ENCODE measurements at regions not wholly inside any gene's neighbourhood (a gene's known extent, or its start where the extent isn't known, plus 50 kb on each side); places are given as distances from the start of the nearest gene placed in this dataset.

GRCh38 chr3:82467051-82467450 is 705.6 kb upstream of the GBE1 start:
- POLR2A ChIA-PET, result no interaction called here
- BruUV-seq (replicated peaks), result no TSS peak

More at GRCh38 chr3:82467051-82467450, 705.6 kb upstream of the GBE1 start:
- Histone ChIP-seq H2AFZ (ENCODE audit: low read depth, low read length) (no peak overlapping the region), H3K4me1 (replicated peaks in 1 of 2; ENCODE audit: control insufficient read depth in 2 of 2, insufficient read depth in 2 of 2, low read length in 2 of 2) (no peaks in the 10 kb centered on the region), H3K27ac (ENCODE audit: extremely low read depth, low read depth, low read length) (no peak overlapping the region), H3K4me2 (ENCODE audit: insufficient read depth, low read length) (no peak overlapping the region), H4K20me1 (replicated peaks; ENCODE audit: control insufficient read depth, insufficient read depth, low read length) (no peaks in the 10 kb centered on the region), H3K9me1 (ENCODE audit: control insufficient read depth, insufficient read depth, low read length) (no peaks in the 10 kb centered on the region), H3K4me3 (no peak overlapping the region), H3K9me3 (replicated peaks; ENCODE audit: control insufficient read depth, insufficient read depth, low read depth, low read length) (no peaks in the 10 kb centered on the region; the same call in 1 of the 2 replicates), H3K79me2 (ENCODE audit: control insufficient read depth, insufficient read depth, low read length) (no peaks in the 10 kb centered on the region), H3K36me3 (ENCODE audit: control insufficient read depth, insufficient read depth, low read length) (no peaks in the 10 kb centered on the region), H3K27me3 (ENCODE audit: control insufficient read depth in 2 of 2, insufficient read depth in 2 of 2, low read length in 2 of 2) (no peaks in the 10 kb centered on the region), H3K9ac (ENCODE audit: insufficient read depth in 1 of 2, low read depth in 2 of 2, low read length in 2 of 2) (no peak overlapping the region)
- FAIRE-seq (no peak), ATAC-seq (no peak), DNase-seq (ENCODE audit: extremely low read depth in 1 of 4, low spot score in 3 of 4) (no peak)
- CTCF ChIA-PET (ENCODE audit: low intra/inter-chr PET ratio), result no interaction called here
- in situ Hi-C loops (cut with MboI), result no loop called here
- TF ChIP-seq ZNF384 (IDR thresholded peaks at IDR 0.05; ENCODE audit: low read depth, low read length), result no peak
- no peak for TF ChIP-seq ZBTB7A (IDR thresholded peaks at IDR 0.05; ENCODE audit: borderline replicate concordance, control insufficient read depth, low read depth, low read length)
- no peak for TF ChIP-seq TCFL5 (CRISPR knock-in tag; conservative IDR thresholded peaks at IDR 0.05)
- no peak for TF ChIP-seq RCOR1 (IDR thresholded peaks at IDR 0.05; ENCODE audit: borderline replicate concordance in 1 of 2, low read depth in 2 of 2, low read length in 2 of 2)
- TF ChIP-seq, protein P1, sequence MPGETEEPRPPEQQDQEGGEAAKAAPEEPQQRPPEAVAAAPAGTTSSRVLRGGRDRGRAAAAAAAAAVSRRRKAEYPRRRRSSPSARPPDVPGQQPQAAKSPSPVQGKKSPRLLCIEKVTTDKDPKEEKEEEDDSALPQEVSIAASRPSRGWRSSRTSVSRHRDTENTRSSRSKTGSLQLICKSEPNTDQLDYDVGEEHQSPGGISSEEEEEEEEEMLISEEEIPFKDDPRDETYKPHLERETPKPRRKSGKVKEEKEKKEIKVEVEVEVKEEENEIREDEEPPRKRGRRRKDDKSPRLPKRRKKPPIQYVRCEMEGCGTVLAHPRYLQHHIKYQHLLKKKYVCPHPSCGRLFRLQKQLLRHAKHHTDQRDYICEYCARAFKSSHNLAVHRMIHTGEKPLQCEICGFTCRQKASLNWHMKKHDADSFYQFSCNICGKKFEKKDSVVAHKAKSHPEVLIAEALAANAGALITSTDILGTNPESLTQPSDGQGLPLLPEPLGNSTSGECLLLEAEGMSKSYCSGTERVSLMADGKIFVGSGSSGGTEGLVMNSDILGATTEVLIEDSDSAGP (CRISPR knock-in tag; IDR thresholded peaks at IDR 0.05), result no peak
- no peak for TF ChIP-seq XRCC3 (IDR thresholded peaks at IDR 0.05)
- TF ChIP-seq ZNF143 (CRISPR knock-in tag; IDR thresholded peaks at IDR 0.05), result no peak
- TF ChIP-seq IRF2 (CRISPR knock-in tag; IDR thresholded peaks at IDR 0.05), result no peak
- no peak for TF ChIP-seq ZBED1 (IDR thresholded peaks at IDR 0.05)
- TF ChIP-seq, protein P2, sequence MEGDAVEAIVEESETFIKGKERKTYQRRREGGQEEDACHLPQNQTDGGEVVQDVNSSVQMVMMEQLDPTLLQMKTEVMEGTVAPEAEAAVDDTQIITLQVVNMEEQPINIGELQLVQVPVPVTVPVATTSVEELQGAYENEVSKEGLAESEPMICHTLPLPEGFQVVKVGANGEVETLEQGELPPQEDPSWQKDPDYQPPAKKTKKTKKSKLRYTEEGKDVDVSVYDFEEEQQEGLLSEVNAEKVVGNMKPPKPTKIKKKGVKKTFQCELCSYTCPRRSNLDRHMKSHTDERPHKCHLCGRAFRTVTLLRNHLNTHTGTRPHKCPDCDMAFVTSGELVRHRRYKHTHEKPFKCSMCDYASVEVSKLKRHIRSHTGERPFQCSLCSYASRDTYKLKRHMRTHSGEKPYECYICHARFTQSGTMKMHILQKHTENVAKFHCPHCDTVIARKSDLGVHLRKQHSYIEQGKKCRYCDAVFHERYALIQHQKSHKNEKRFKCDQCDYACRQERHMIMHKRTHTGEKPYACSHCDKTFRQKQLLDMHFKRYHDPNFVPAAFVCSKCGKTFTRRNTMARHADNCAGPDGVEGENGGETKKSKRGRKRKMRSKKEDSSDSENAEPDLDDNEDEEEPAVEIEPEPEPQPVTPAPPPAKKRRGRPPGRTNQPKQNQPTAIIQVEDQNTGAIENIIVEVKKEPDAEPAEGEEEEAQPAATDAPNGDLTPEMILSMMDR (IDR thresholded peaks at IDR 0.05 in 2 of 3, conservative IDR thresholded peaks at IDR 0.05 in 1 of 3; ENCODE audit: insufficient read depth in 2 of 3, low read depth in 1 of 3, low read length in 3 of 3), result no peak
- intact Hi-C loops (cut with micrococcal nuclease), result no loop called here
- WGBS (ENCODE audit: insufficient coverage, low coverage, missing lambda C conversion rate), result 0% methylated on average over 1 of the region's 1 CpG
